GM21737 (cell line): ENCODE measurements at regions not wholly inside any gene's neighbourhood (a gene's known extent, or its start where the extent isn't known, plus 50 kb on each side); places are given as distances from the start of the nearest gene placed in this dataset.

Experiments used
- ATAC-seq: cut with Tn5 transposase; IDR thresholded peaks from one replicate; pipeline ENCODE4 v1.9.1; 2021; ENCODE audit warnings: mild to moderate bottlenecking, moderate library complexity; ENCODE audit not compliant: unreplicated experiment

DNA sequence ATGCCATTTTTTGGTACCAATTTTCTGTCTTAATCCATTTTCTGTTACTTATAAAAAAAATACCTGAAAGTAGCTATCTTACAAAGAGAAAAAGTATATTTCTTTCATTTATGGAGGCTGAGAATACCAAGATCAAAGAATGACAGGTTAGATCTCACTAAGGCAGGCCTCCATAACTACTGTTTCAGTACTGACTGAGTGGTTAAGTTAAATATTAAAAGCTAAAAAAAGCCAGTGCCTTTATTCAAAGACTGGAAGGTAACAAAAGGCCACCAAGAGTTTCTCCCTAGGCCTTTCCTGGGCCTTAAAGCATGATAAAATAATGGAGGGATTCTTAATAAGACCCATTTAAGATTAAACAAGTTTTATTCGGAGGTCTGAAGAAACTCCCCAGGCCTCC lies 687.7 kb upstream of the ADGRL4 start:
- ATAC-seq: no peak

DNA sequence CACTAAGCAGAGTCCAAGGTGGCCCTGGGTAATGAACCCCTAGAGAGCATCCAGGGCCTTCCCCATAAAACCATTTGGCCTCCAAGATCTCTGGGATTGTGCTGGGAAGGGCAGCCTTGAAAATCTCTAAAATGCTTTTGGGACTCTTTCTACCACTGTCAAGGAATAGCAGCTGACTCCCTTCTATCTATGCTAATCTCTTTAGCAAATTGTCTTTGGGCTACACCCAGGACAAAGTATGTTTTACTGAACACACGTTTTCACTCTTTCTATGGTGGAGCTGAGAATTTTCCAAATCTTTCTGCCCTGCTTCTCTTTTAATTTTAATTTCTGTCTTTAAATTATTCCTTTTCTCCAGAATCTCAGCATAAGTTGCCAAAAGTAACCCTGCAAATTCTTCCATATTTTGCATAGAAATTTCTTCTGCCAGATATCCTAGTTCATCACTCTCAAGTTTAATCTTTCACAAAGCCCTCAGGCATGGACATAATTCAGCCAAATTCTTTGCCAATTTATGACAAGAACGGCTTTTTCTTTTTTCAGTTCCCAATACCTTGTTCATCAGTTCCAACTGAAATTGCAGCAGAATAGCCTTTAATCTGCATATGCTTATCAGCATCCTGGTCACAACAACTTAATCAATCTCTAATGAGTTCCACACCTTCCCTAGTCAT lies 687.0 kb upstream of the ADGRL4 start:
- no peak for ATAC-seq

DNA sequence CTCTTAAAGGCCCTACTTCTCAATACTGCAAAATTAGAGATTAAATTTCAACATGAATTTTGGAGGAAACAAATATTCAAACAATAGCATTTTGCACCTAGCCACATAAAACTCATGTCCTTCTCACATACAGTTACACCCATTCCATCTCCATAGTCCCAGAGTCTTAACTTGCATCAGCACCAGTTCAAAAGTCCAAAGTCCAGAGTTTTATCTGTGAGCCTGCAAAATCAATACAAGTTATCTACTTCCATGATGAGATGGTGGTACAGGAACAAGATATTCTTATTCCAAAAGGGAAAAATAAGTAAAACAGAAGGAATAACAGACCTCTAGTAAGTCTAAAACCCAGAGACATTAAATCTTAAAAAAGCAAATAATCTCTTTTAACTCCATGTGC lies 686.0 kb upstream of the ADGRL4 start:
- no peak for ATAC-seq

DNA sequence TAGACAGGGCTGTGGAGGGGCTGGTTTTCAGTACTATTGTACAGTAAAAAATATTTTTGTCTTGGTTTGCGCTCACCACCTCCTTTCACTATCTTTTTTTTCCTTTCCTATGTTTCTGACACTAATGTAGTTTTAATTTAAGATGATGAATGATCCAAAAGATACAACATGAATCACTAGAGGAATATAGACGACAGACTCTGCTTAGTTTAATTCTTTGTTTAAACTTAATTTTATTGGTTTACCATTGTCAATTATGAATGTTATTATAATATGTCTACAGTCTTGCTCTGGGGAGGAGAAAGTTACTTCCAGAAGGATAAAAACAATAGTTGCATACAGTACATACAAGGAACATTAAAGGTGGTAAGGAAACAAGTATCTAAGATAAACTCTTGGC lies 682.4 kb upstream of the ADGRL4 start:
- no peak for ATAC-seq

DNA sequence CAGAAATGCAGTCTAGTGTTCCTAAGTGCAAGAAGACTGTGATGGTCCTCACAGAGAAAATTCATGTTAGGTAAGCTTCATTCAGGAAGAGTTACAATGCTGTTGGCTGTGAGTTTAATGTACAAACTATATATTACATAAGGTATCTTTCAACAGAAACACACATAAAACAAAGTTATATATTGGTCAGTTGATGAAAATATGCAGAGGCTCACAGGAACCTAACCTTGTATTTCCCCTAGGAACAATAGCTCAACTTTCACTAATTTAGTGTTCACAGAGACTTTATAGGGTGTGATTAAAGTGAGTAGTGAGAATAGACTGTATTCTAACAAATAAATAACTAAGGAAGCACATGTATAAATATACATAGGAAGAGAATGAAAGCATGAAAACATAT lies 676.9 kb upstream of the ADGRL4 start:
- no peak for ATAC-seq

DNA sequence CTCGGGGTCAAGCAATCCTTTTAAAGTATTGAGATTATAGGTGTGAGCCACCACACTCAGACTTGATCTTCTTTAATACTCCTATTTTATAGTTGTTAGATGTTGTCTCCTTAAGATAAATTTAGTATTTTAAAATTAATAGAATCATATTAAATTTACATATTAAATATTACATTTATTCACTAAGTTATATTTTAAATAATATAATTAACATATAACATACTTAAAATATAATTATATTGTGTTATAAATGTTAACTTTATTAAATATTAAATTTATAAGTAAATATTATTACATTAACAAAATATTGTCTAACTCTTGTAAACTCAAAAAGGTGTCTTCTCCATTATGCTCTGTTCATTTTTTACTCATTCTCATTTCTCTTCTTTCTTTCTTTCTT lies 675.9 kb upstream of the ADGRL4 start:
- no peak for ATAC-seq

DNA sequence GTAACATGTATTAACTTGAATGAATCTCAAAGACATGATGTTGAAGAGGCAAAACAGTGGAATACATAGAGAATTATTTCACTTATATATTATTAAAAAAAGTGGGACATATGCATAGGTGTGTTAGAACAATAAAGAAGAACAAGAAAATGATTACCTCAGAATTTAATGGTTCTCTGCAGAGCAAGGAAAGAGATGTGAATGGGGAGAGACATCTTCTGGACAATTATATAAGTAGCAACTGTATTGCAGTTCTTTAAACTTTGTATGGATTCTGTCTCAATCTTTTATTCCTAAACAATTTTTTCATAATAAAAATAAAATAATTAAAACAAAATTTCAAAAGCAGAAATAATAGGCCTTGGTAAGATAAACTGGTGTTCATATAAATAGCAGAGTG lies 674.9 kb upstream of the ADGRL4 start:
- ATAC-seq: no peak

DNA sequence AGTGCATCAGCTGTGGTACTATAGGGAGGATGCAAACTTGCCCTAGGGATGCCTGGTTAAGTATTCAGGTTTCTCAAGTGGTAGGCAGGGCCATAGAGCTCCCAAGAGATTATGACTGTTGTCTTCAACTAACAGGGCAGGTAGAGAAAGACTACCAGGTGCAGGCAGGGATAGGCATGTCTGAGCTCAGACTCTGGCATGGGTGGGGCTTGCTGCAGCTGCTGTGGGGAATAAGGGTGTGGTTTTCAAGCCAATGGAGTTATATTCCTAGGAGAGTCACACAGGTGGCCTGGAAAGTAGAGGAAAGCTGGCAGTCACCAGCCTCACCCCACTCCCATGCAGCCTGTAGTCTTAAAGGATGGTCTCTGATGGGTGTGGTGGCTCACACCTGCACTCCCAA lies 673.4 kb upstream of the ADGRL4 start:
- ATAC-seq: no peak

DNA sequence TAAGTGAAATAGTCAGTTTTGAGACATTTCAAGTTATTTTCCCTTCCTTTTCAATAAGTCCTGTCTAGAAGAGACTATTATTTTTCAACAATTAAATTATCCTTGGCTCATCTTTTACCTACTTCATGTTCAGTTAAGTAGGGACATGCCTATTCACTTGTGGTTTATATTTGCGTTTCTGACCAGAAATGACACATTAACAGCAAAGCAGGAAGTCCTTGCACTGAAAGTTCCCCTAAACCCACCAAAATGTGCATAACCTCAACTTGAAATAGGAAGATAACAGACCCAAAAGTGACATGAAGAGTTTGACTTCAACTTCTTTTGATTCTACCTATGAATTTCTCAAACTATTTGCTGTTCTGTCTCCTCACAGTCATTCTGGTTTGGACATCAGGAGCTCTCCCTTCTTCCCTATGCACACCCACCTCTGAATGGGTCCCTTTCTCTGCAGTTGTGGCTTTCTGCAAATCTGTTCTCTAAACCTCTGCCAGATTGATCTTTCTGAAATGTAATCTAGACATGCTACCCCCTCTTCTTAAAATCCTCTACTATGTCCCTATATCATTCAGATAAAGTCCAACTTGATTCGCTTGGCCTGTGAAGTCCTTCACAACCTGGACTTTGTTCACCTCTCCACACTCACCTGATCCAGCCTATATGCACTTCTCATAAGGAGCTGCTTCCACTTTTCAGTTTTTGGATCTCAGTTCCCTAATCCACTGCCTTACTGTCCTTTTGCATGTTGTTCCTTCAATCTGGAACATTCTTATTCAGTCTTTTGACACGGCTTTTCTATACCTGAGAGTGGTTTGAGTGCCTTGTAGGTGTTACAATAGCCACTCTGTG lies 661.5 kb upstream of the ADGRL4 start:
- peak; percentile 89 for ATAC-seq

DNA sequence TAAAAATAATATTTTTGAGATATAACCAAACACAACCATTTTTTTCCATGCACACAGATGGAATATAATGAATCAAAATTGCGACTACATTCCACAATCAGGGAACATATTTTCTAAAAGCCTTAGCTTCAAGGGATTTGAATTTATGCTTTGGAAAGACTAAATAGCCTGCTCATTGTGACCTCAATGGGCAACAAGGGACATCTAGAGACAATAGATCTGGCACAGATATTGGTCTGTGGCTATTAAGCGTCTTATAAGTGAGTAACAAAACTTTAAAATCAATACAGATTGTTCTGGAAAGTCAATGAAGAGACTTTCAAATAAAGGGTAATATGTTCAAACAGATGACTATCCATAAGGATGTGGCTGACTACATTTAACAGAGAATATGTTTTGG lies 660.6 kb upstream of the ADGRL4 start:
- ATAC-seq: no peak

DNA sequence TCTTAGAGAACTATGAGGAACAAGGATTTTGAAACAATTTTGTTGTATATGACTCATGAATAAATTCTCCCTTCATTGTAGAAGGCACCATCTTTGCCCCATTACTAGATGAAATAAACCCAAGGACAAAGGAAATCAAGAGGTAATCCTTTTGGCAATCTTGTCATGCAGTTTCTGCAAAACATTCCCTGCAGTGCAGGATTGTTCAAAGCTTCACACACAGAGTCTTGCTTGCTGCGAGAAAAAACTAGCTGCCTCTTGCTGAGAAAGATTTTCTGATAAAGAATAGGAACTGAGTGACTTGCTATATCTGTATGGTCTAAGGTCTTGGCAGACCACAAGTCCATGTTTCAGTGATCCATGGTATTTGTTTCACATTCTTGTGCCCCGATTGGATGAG lies 657.4 kb upstream of the ADGRL4 start:
- ATAC-seq: no peak

DNA sequence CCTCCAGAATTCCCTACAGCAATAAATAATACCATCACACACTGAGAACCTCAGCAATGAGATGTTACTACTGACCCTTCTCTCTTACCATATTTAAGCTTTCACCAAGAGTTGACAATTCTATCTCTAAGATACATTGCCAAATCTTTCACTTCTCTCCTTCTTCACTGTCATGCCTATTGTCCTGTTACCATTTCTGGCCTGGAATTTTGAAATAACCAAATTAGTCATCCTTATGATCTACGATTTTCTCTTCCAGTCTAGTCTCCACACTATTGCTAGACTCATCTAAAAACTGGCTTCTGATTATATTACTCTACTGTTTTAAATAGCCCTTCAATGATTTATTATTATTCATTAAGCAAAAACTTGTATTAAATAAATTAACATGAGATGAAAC lies 656.1 kb upstream of the ADGRL4 start:
- no peak for ATAC-seq

DNA sequence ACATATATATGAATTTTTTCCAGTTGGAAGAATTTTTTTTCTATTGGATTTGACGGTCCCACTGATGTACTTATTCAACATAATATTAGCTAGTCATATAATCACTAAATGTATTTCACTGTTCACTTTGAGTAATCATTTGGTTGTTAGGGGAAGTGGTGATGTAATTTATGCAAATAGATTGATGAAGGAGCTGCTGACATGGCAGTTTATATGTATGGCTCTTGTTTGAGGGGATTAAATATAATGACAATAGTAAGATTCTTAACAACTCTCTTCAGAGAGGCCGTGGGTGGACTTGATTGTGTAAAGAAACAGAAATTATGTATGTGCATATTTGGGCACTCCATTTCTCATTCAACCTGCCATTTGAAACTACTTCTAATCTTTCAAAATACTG lies 653.6 kb upstream of the ADGRL4 start:
- no peak for ATAC-seq

DNA sequence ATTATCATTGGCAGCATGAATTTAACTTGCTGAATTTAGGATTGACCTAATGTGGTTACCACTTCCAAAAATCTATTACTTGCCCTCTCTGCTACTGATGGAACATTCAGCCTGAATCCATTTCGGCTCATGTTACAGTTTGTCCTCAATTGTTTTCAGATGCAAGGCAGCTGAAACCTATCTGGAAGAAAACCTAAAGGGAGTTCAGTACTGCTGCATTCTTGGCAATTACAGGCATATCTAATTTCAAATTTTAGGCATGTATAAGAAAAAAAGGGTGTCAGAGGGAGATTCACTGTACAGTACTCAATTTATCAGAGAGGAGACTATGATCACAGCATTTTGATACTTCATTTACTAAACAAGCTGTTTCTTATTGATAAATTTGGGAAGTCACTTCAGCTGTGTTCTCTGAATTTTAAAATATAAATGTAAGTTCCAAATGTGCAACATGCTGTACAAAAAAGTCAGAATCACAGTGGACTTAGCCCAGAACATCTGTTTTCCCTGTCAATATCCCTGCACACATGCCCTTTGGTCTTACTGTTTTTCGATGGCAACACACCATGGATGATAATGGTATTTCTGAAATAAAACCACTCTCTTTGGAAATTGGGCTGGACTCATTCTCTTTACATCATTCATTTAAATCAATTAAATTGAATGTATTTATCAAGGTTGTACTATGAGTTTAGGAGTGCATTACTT lies 651.6 kb upstream of the ADGRL4 start:
- no peak for ATAC-seq

DNA sequence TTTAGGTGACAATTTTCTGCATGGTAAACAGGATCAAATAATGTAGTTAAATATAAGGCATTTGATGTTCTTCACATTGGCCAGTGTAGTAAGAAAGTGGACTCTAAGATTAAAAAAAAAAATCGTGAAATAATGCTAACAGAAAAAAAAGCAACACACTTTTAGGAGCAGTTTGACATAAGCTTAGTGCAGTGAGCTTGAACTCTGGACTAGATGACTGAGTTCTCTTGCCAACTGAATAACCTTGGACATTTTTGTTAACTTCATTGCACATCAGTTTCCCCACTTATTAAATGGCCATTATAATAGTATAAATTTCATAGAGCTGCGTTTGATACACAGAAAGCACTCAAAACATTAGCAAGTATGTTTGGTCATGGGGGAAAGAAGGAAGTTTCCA lies 649.3 kb upstream of the ADGRL4 start:
- ATAC-seq: no peak

DNA sequence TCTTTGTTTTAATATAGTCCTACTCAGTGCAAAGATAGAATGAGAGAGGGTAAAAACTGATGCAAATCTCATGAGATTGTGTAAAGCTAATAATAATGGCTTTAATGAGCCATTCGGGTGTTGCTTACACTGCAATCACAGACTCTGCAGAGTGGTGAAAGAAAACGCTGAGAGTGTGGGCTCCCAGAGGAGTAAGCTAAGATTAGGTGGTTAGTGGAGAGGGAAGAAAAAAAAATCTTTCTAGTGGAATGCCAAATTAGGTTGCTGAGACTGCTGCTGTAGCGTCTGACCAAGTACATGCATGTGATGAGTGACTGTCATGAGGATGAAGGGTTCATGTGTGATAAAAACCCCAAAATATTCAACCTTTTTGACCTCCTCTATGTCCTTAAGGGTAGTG lies 645.9 kb upstream of the ADGRL4 start:
- no peak for ATAC-seq

DNA sequence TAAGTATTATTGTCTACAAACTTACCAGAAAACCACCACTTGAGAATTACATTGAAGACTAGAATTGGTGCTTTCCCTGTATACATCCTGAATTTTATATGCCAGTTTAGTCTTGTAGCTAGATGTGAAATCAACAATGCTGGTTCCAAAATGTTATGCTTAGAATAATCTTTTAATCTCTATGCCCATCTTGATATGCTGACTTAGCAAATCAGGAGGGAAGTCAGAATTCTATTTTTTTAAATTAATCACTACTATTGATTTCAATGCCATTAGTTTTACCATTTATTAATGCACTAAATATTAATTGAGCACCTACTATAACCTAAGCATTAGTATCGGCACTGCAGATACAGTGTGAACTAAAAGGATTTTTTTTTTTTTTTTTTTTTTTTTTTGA lies 641.6 kb upstream of the ADGRL4 start:
- no peak for ATAC-seq

DNA sequence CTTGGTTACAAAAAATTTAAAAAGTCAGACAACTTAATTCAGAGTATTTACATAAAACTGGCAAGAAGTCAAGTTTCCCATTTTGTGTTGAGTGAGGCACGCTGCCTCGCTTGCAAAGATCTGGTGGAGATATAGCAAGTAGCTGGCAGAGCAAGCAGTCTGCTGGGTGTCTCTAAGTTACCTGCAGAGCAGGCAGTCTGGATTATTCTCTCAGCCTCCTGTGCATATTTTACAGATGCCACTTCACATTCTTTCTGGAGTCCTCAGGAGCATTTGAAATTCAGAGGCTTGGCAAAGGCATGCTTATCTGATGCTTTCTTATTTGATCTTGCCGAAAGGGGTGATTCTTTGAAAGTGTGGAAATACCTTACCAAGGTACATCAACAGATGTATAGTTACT lies 640.4 kb upstream of the ADGRL4 start:
- ATAC-seq: no peak

DNA sequence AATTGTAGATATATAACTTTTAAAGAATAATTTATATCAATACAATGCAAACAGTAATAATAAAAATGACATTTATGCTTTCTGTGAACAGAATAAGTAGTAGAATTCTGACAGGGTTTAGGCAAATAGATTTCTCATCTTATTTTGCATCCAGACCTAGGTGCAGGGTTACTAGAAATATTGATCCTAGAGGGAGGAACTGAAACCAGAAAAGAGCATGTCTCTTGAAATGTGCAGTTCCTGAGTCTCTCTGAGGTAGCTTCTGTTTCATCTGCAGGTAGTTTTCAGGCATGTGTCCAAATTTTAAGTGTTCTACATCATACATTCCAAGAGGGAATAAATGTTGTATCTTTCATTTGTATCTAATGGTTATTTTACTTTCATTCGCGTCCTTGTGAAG lies 631.9 kb upstream of the ADGRL4 start:
- ATAC-seq: peak; percentile 92

DNA sequence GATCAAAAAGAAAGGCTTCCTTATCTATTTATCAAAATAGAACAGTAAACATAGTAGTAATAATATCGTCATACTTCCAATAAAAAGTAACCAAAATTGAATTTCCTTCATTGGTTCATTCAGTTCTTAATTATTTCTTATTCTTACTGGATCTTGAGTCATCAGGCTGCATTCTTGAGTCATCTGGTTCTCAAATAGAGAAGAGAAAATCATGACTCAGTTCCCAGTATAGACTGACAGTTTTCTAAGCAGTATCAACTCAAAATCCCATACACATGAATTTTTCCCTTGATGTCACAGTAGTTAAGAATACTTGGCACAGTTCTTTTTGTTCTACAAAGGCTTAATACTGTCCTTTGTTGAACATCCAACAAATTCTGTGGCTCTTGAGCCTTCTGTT lies 626.9 kb upstream of the ADGRL4 start:
- ATAC-seq: no peak

DNA sequence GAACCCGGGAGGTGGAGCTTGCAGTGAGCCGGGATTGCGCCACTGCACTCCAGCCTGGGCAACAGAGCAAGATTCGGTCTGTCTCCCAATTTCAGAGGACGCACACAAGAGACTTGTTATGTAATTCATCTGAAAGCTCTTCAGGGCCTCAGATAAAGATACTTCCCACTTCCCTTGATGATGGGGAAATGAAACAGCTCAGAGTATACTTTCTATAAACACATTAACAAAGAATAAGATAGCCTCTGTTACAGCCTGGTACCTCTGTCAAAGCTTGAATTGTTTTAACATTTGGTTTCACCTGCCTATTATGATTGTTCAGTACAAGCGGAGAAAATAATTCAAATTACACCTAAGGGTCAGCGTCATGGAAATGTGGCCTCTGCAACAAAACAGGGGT lies 622.9 kb upstream of the ADGRL4 start:
- no peak for ATAC-seq

DNA sequence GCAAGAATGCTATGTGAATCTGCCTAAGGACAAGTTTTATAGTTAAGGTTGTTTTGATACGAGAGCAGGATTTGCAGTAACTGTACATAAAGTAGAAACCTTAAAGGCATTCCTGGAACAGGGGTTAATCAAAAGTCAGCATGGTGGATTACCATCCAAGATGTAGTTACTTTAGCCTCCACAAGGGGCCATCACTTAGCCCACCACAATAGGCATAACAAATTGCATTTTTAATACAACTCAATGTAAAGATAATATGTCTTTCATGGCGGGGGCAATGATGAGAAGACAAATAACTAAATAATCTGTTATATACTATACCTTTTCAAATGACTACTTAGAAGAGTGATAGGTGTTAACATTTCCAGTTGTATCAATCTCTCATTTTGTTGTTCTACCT lies 611.2 kb upstream of the ADGRL4 start:
- ATAC-seq: no peak
